ENCODE measurements at regions not wholly inside any gene's neighbourhood (a gene's known extent, or its start where the extent isn't known, plus 50 kb on each side); places are given as distances from the start of the nearest gene placed in this dataset.

DNA sequence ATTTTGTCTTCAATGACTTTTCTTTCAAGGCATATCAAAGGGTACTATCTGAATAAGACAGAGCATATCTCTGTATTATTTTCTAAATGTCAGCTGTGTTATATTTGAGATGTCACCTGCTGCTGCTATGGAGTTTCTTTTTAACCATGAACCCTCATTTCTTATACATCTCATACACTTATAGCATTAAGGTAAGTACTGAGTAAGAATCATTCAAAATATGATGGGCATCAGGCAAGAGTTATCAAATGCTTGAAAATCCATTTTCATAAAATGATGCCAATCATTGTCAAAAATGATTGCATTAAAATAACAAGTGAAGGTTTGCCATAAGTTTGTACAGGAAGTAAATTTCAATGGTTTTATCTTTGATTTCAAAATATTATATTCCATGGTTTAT is 2005.0 kb upstream of the PCDH20 start:
- Histone ChIP-seq H4K8ac (ENCODE audit: low read depth in 2 of 2, low read length in 2 of 2) (no peak overlapping the region), H2BK120ac (ENCODE audit: low read depth, low read length) (no peak overlapping the region), H2AK9ac (replicated peaks; ENCODE audit: low read depth, low read length, poor library complexity) (no peak overlapping the region), H4K91ac (ENCODE audit: insufficient read depth, low read depth, low read length) (no peak overlapping the region), H3K79me1 (ENCODE audit: low read depth in 1 of 2, low read length in 2 of 2) (no peaks in the 10 kb centered on the region), H3K23ac (ENCODE audit: low read depth, low read length) (no peak overlapping the region), H2AK5ac (ENCODE audit: low read depth, low read length) (no peak overlapping the region), H3K18ac (ENCODE audit: low read depth, low read length) (no peak overlapping the region), H3K4me3 (ENCODE audit: insufficient read depth, low read depth, low read length) (no peak overlapping the region), H3K9ac (ENCODE audit: low read depth, low read length) (no peak overlapping the region), H3K27ac (ENCODE audit: insufficient read depth, low read length) (no peak overlapping the region), H3K27me3 (ENCODE audit: control insufficient read depth, insufficient read depth, low read length) (no peaks in the 10 kb centered on the region), H3K9me3 (ENCODE audit: control insufficient read depth, insufficient read depth, low read length) (no peaks in the 10 kb centered on the region), H3K4me2 (ENCODE audit: low read depth, low read length) (no peak overlapping the region), H4K5ac (ENCODE audit: low read depth, low read length) (no peak overlapping the region), H3K9me1 (ENCODE audit: insufficient read depth, low read length) (no peaks in the 10 kb centered on the region), H3K4me1 (ENCODE audit: control insufficient read depth, insufficient read depth, low read length) (peaks cover 1% of the 10 kb centered on the region; the same call in 1 of the 2 replicates), H3K14ac (replicated peaks; ENCODE audit: low read depth, low read length) (no peak overlapping the region), H2AFZ (replicated peaks; ENCODE audit: low read length, poor library complexity) (no peak overlapping the region), H3K56ac (ENCODE audit: extremely low read depth, insufficient read depth, low read length) (no peak overlapping the region), H2BK5ac (ENCODE audit: low read depth, low read length, poor library complexity, severe bottlenecking) (no peak overlapping the region), H3K36me3 (ENCODE audit: control insufficient read depth, insufficient read depth, low read length) (no peaks in the 10 kb centered on the region), H2BK20ac (ENCODE audit: low read depth, low read length) (no peak overlapping the region), H3K4ac (ENCODE audit: low read depth, low read length) (no peak overlapping the region), H4K20me1 (ENCODE audit: insufficient read depth, low read length) (no peaks in the 10 kb centered on the region), H2BK15ac (ENCODE audit: low read depth, low read length) (no peak overlapping the region)
- no TSS peak for BruUV-seq (replicated peaks)
- dilution Hi-C loops (cut with HindIII; ENCODE audit: low sequenced_read_pairs, unreplicated experiment), result no loop called here
- ChIA-PET POLR2A (ENCODE audit: unreplicated experiment) (no interaction called here), CTCF (no interaction called here)
- ATAC-seq (ENCODE audit: low read depth) (no peak), DNase-seq (no peak)
- TF ChIP-seq CHD1 (IDR thresholded peaks at IDR 0.05; ENCODE audit: low read depth, low read length) (no peak), RFX5 (IDR thresholded peaks at IDR 0.05; ENCODE audit: low read depth, low read length) (no peak), RCOR1 (IDR thresholded peaks at IDR 0.05; ENCODE audit: insufficient replicate concordance, low read length) (no peak), MXI1 (IDR thresholded peaks at IDR 0.05; ENCODE audit: borderline replicate concordance, low read depth, low read length) (no peak), CEBPB (IDR thresholded peaks at IDR 0.05; ENCODE audit: low read depth, low read length) (no peak), NFE2L2 (IDR thresholded peaks at IDR 0.05; ENCODE audit: low read depth, low read length) (no peak), BHLHE40 (IDR thresholded peaks at IDR 0.05; ENCODE audit: low read depth, low read length) (no peak)
- TF ChIP-seq, protein P1, sequence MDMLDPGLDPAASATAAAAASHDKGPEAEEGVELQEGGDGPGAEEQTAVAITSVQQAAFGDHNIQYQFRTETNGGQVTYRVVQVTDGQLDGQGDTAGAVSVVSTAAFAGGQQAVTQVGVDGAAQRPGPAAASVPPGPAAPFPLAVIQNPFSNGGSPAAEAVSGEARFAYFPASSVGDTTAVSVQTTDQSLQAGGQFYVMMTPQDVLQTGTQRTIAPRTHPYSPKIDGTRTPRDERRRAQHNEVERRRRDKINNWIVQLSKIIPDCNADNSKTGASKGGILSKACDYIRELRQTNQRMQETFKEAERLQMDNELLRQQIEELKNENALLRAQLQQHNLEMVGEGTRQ (IDR thresholded peaks at IDR 0.05; ENCODE audit: low read depth, low read length), result no peak
- TF ChIP-seq, protein P2, sequence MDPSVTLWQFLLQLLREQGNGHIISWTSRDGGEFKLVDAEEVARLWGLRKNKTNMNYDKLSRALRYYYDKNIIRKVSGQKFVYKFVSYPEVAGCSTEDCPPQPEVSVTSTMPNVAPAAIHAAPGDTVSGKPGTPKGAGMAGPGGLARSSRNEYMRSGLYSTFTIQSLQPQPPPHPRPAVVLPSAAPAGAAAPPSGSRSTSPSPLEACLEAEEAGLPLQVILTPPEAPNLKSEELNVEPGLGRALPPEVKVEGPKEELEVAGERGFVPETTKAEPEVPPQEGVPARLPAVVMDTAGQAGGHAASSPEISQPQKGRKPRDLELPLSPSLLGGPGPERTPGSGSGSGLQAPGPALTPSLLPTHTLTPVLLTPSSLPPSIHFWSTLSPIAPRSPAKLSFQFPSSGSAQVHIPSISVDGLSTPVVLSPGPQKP (IDR thresholded peaks at IDR 0.05; ENCODE audit: borderline replicate concordance, low read depth, low read length), result no peak
- TF ChIP-seq, protein P3, sequence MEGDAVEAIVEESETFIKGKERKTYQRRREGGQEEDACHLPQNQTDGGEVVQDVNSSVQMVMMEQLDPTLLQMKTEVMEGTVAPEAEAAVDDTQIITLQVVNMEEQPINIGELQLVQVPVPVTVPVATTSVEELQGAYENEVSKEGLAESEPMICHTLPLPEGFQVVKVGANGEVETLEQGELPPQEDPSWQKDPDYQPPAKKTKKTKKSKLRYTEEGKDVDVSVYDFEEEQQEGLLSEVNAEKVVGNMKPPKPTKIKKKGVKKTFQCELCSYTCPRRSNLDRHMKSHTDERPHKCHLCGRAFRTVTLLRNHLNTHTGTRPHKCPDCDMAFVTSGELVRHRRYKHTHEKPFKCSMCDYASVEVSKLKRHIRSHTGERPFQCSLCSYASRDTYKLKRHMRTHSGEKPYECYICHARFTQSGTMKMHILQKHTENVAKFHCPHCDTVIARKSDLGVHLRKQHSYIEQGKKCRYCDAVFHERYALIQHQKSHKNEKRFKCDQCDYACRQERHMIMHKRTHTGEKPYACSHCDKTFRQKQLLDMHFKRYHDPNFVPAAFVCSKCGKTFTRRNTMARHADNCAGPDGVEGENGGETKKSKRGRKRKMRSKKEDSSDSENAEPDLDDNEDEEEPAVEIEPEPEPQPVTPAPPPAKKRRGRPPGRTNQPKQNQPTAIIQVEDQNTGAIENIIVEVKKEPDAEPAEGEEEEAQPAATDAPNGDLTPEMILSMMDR (conservative IDR thresholded peaks at IDR 0.05; ENCODE audit: low read depth, low read length), result no peak
- in situ Hi-C loops (cut with MboI; ENCODE audit: low sequenced_read_pairs), result no loop called here
- intact Hi-C loops (cut with micrococcal nuclease), result no loop called here
